ENCODE measurements at regions not wholly inside any gene's neighbourhood (a gene's known extent, or its start where the extent isn't known, plus 50 kb on each side); places are given as distances from the start of the nearest gene placed in this dataset.
A peak's percentile ranks its signal among the peaks of the same experiment; 100 is the strongest.
"Not testable (repeated sequence)": the region's sequence is repeated elsewhere in the genome, so short reads cannot be mapped to it uniquely, and the experiment has no call there.

DNA sequence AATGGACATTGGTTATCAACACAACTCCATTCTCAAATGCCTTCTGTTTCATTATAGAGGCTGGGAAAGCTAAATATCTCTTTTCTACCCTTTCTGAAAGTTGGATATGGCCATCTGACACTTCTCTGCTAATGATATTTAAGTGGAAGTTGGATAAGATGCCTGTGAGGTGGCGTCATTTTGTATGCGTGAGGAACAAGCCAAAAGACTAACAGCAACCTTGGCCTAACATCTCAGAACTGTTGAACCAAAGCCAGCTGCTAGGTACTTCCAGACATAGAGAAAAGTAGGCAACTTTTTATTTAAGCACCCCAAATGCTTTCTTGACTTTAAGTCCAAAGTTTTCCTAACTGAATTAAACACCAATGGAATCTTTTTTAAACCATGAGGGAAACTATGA, 708.4 kb downstream of the CD109 start:
- no peak overlapping the region for H3K4me3 ChIP-seq (ENCODE audit: low read depth, low read length)
- DNase-seq (ENCODE audit: low read depth, low spot score) = no peak
- in situ Hi-C loops (cut with HindIII; ENCODE audit: low sequenced_read_pairs) = no loop called here
- TF ChIP-seq, protein P1, sequence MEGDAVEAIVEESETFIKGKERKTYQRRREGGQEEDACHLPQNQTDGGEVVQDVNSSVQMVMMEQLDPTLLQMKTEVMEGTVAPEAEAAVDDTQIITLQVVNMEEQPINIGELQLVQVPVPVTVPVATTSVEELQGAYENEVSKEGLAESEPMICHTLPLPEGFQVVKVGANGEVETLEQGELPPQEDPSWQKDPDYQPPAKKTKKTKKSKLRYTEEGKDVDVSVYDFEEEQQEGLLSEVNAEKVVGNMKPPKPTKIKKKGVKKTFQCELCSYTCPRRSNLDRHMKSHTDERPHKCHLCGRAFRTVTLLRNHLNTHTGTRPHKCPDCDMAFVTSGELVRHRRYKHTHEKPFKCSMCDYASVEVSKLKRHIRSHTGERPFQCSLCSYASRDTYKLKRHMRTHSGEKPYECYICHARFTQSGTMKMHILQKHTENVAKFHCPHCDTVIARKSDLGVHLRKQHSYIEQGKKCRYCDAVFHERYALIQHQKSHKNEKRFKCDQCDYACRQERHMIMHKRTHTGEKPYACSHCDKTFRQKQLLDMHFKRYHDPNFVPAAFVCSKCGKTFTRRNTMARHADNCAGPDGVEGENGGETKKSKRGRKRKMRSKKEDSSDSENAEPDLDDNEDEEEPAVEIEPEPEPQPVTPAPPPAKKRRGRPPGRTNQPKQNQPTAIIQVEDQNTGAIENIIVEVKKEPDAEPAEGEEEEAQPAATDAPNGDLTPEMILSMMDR (IDR thresholded peaks at IDR 0.05; ENCODE audit: low read depth, low read length) = no peak

DNA sequence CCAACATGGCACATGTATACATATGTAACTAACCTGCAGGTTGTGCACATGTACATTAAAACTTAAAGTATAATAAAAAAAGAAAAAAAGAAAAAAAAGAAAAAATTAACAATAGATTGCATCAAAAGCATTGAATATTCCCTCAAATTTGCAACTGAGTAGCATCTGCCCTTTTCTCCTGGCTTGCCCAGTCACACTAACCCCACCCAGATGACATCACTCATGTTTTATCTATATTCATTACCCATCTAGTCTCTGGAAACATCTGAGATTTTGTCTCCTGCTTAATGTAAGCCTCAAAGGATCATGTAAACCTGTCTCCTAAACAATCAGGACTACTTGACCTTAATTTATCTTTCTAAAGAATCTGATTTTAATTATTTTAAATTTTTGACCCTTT, 706.8 kb downstream of the CD109 start:
- in situ Hi-C loops (cut with HindIII; ENCODE audit: low sequenced_read_pairs) = no loop called here
- no peak for DNase-seq (ENCODE audit: low read depth, low spot score)
- TF ChIP-seq, protein P1 (IDR thresholded peaks at IDR 0.05; ENCODE audit: low read depth, low read length) = no peak
- no peak overlapping the region for H3K4me3 ChIP-seq (ENCODE audit: low read depth, low read length)

DNA sequence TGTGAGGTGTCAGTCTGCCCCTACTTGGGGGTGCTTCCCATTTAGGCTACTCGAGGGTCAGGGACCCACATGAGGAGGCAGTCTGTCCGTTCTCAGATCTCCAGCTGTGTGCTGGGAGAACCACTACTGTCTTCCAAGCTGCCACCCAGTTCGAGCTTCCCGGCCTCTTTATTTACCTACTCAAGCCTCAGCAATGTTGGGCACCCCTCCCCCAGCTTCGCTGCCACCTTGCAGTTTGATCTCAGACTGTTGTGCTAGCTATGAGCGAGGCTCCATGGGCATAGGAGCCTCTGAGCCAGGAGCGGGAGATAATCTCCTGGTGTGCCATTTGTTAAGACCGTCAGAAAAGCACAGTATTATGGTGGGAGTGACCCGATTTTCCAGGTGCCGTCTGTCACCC, 682.4 kb downstream of the CD109 start:
- H3K4me3 ChIP-seq (ENCODE audit: low read depth, low read length); in situ Hi-C loops (cut with HindIII; ENCODE audit: low sequenced_read_pairs); DNase-seq (ENCODE audit: low read depth, low spot score): not testable (repeated sequence)

DNA sequence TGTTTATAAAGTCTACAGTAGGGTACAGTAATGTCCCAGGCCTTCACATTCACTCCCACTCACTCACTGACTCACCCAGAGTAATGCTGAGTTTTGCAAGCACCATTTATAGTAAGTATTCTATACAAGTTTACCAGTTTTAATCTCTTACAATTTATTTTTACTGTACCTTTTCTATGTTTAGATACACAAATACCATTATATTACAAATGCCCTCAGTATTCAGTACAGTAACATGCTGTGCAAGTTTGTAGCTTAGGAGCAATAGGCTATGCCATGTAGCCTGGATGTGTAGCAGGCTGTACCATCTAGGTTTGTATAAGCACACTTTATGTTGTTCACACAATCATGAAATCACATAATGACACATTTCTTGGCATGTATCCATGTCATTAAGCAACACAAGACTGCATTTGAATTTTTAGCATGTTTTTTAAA, 673.6 kb downstream of the CD109 start:
- in situ Hi-C loops (cut with HindIII; ENCODE audit: low sequenced_read_pairs) = no loop called here
- TF ChIP-seq, protein P1 (IDR thresholded peaks at IDR 0.05; ENCODE audit: low read depth, low read length) = no peak
- peak; percentile 72 for DNase-seq (ENCODE audit: low read depth, low spot score)
- H3K4me3 ChIP-seq (ENCODE audit: low read depth, low read length) = no peak overlapping the region

DNA sequence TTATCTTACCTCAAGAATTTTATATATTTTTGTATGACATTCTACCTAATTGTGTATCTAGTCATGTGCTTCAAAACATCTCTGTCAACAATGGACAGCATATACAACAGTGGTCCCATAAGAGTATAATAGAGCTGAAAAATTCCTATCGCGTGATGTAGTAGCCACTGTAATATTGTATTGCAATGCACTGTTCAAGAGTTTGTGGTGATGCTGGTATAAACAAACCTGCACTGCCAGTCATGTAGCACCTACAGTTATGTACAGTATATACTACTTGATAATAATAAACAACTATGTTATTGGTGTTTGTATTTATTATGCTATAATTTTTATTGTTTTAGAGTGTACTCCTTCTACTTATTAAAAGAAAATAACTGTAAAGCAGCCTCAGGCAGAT, 672.7 kb downstream of the CD109 start:
- DNase-seq (ENCODE audit: low read depth, low spot score) = no peak
- H3K4me3 ChIP-seq (ENCODE audit: low read depth, low read length) = no peak overlapping the region
- in situ Hi-C loops (cut with HindIII; ENCODE audit: low sequenced_read_pairs) = no loop called here
- TF ChIP-seq, protein P1 (IDR thresholded peaks at IDR 0.05; ENCODE audit: low read depth, low read length) = no peak

DNA sequence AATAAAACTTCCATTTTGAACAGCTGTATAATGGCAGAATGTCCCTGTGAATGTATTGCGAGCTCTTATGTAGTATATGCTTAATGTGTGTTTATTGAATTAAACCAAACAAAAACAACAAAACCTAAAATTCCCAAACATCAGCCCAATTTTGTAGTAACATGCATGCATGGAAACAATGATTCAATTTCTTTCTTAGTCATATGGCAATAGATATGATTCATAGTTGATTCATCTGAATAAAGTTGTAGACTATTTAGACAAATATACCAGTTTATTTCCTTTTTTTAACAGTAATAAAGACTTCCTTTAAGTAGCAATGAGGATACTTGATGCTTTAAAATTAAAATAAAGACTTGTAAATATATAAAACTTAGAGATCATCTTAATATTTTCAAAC, 670.6 kb downstream of the CD109 start:
- no peak overlapping the region for H3K4me3 ChIP-seq (ENCODE audit: low read depth, low read length)
- DNase-seq (ENCODE audit: low read depth, low spot score) = peak; percentile 13
- in situ Hi-C loops (cut with HindIII; ENCODE audit: low sequenced_read_pairs) = no loop called here
- TF ChIP-seq, protein P1 (IDR thresholded peaks at IDR 0.05; ENCODE audit: low read depth, low read length) = no peak

DNA sequence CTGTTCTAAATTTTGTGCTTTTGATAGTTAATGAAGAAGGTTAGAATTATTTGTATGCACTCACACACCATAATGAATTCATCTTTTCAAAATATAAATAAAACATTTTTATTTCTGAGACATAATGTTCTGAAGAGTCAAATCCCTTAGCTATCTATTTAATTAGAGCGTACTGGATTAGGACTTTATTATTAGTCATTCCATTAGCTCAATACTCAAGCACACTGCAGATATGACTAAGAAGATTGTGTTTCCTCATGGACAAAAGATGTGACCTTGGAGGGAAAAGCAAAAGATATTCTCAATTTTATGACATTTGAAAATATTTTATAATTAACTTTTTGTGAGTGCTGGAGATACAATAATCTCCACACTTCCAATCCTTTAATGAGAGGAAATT, 666.4 kb downstream of the CD109 start:
- in situ Hi-C loops (cut with HindIII; ENCODE audit: low sequenced_read_pairs) = no loop called here
- DNase-seq (ENCODE audit: low read depth, low spot score) = no peak
- no peak overlapping the region for H3K4me3 ChIP-seq (ENCODE audit: low read depth, low read length)
- TF ChIP-seq, protein P1 (IDR thresholded peaks at IDR 0.05; ENCODE audit: low read depth, low read length) = no peak

Measured in astrocyte of the spinal cord (primary cell).